ENCODE measurements at regions not wholly inside any gene's neighbourhood (a gene's known extent, or its start where the extent isn't known, plus 50 kb on each side); places are given as distances from the start of the nearest gene placed in this dataset.

DNA sequence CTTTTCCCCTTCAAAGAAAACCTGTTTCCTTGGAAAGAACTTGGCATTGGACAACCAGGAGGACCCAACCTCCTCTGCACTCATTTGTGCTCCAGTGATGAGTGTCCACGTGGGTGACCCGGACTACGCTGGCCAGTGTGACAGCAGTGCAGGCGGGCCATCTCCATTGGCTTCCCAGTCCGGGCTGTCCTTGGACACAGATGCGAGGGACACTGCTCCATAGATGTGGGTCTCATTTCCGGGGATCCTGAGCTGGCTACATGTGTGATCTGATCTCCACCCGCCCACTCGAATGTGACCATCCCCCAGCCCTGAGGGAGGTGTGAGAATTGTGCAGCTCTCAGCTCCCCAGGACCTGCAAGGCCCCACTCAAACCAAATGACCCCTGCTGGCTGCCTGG is 836.6 kb upstream of the TMEM132C start:
- no peaks in the 10 kb centered on the region for H3K4me1 ChIP-seq (ENCODE audit: control insufficient read depth in 1 of 2, insufficient read depth in 2 of 2, low read length in 2 of 2)
- H3K9me3 ChIP-seq (ENCODE audit: control insufficient read depth in 1 of 2, low read length in 2 of 2) = no peaks in the 10 kb centered on the region
- no peak overlapping the region for H3K4me3 ChIP-seq (ENCODE audit: low read depth in 1 of 2, low read length in 2 of 2)
- no peaks in the 10 kb centered on the region for H3K27me3 ChIP-seq (ENCODE audit: low read depth, low read length)
- H3K27ac ChIP-seq (ENCODE audit: low read length) = no peak overlapping the region
- H3K36me3 ChIP-seq (ENCODE audit: control insufficient read depth in 1 of 2, insufficient read depth in 2 of 2, low read length in 2 of 2) = no peaks in the 10 kb centered on the region

DNA sequence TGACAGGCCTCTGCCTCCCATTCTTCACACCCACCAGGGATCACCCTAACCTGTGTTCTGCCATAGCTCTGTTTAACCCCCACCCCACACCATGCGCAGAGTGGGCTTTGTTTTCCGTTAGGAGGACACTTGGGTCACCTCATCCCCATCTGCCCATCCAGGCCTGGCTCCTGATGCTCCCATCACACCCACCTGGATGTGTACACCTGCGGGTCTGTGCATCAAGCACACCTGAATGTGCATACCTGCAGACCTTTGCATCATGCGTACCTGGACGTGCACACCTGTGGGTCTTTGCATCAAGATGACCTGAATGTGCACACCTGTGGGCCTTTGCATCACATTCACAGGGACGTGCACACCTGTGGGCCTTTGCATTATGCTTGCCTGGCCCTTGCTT is 835.8 kb upstream of the TMEM132C start:
- Histone ChIP-seq H3K27me3 (ENCODE audit: low read depth, low read length) (no peaks in the 10 kb centered on the region), H3K4me1 (ENCODE audit: control insufficient read depth in 1 of 2, insufficient read depth in 2 of 2, low read length in 2 of 2) (no peaks in the 10 kb centered on the region), H3K4me3 (ENCODE audit: low read depth in 1 of 2, low read length in 2 of 2) (no peak overlapping the region), H3K27ac (ENCODE audit: low read length) (no peak overlapping the region), H3K36me3 (ENCODE audit: control insufficient read depth in 1 of 2, insufficient read depth in 2 of 2, low read length in 2 of 2) (no peaks in the 10 kb centered on the region), H3K9me3 (ENCODE audit: control insufficient read depth in 1 of 2, low read length in 2 of 2) (no peaks in the 10 kb centered on the region)

DNA sequence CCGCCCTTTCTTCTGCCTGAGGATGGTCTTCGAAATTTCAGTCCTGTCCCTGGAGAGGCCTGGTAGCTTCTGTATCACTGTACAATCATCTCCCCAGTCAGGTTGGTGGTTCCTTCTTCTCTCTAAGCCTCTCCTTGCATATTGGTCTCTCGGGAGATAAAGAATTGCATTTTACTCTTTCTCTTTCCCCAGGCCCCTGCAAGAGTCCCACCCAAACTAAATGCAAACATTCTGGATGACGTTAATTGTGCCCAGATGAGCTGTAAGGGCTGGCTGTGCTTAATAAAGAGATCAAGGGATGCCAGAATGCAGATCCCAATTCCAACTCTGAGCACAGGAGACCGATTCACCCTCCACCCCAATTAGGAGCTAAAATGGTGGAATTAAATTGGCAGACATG is 835.4 kb upstream of the TMEM132C start:
- no peaks in the 10 kb centered on the region for H3K27me3 ChIP-seq (ENCODE audit: low read depth, low read length)

DNA sequence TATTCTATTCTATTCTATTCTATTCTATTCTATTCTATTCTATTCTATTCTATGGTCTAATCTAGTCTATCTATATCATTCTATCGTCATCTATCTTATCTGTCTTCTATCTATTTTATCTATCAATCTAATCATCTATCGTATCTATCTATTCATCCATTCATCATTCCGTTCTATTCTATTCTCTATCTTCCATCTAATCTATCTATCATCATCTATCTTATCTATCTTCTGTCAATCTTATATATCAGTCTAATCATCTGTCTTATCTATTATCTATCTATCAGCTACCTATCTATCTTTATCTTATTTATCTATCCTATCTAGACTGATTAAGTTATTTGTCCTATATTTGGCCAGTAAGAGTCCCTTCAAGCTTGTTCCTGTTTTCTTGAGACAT is 831.5 kb upstream of the TMEM132C start:
- H3K9me3 ChIP-seq (ENCODE audit: control insufficient read depth in 1 of 2, low read length in 2 of 2) = peaks cover 0 to 13% of the 10 kb centered on the region in 2 donors
- H3K27ac ChIP-seq (ENCODE audit: low read length) = no peak overlapping the region
- peaks cover 0 to 3% of the 10 kb centered on the region in 2 donors for H3K36me3 ChIP-seq (ENCODE audit: control insufficient read depth in 1 of 2, insufficient read depth in 2 of 2, low read length in 2 of 2)
- no peak overlapping the region for H3K4me3 ChIP-seq (ENCODE audit: low read depth in 1 of 2, low read length in 2 of 2)
- no peaks in the 10 kb centered on the region for H3K27me3 ChIP-seq (ENCODE audit: low read depth, low read length)
- no peaks in the 10 kb centered on the region for H3K4me1 ChIP-seq (ENCODE audit: control insufficient read depth in 1 of 2, insufficient read depth in 2 of 2, low read length in 2 of 2)

More for the DNA sequence above, 835.4 kb upstream of the TMEM132C start:
- Histone ChIP-seq H3K27ac (ENCODE audit: low read length) (no peak overlapping the region), H3K9me3 (ENCODE audit: control insufficient read depth in 1 of 2, low read length in 2 of 2) (no peaks in the 10 kb centered on the region), H3K4me3 (ENCODE audit: low read depth in 1 of 2, low read length in 2 of 2) (no peak overlapping the region), H3K36me3 (ENCODE audit: control insufficient read depth in 1 of 2, insufficient read depth in 2 of 2, low read length in 2 of 2) (no peaks in the 10 kb centered on the region), H3K4me1 (ENCODE audit: control insufficient read depth in 1 of 2, insufficient read depth in 2 of 2, low read length in 2 of 2) (no peaks in the 10 kb centered on the region)

DNA sequence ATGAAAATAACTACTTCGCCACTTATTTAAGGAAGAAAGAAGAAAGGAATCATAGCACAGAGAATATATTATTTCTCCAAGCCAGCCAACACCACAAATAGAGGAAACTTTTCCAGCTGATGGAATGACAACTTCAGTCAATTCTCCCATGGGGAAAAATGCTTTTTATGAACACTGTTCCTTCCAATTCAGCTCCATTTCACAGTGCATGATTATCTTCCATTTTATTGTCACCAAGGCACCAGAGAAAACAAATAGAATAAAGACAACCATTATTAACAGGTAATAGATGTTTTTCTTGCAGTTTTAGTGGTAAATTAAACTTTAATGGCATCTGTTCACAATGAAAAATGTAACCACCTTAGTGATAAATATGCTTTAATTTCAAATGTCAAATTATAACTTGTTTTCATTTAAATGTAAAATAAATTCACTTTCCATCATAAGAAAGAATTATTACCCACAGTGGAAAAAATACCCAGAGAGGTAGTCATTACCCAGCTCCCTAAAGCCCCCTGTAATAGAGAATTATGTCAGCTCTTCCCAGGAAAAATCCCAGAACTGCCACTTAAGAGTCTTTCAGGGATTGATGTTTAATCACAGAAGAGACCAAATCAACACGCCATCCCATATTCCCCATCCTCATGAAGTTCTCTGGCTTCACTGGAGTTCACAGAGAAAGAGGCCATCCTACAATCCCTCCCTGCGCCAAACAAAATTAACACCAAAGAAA is 828.3 kb upstream of the TMEM132C start:
- peaks cover 0 to 13% of the 10 kb centered on the region in 2 donors for H3K9me3 ChIP-seq (ENCODE audit: control insufficient read depth in 1 of 2, low read length in 2 of 2)
- H3K36me3 ChIP-seq (ENCODE audit: control insufficient read depth in 1 of 2, insufficient read depth in 2 of 2, low read length in 2 of 2) = peaks cover 0 to 3% of the 10 kb centered on the region in 2 donors
- no peak overlapping the region for H3K4me3 ChIP-seq (ENCODE audit: low read depth in 1 of 2, low read length in 2 of 2)
- no peak overlapping the region for H3K27ac ChIP-seq (ENCODE audit: low read length)
- no peaks in the 10 kb centered on the region for H3K4me1 ChIP-seq (ENCODE audit: control insufficient read depth in 1 of 2, insufficient read depth in 2 of 2, low read length in 2 of 2)
- no peaks in the 10 kb centered on the region for H3K27me3 ChIP-seq (ENCODE audit: low read depth, low read length)

DNA sequence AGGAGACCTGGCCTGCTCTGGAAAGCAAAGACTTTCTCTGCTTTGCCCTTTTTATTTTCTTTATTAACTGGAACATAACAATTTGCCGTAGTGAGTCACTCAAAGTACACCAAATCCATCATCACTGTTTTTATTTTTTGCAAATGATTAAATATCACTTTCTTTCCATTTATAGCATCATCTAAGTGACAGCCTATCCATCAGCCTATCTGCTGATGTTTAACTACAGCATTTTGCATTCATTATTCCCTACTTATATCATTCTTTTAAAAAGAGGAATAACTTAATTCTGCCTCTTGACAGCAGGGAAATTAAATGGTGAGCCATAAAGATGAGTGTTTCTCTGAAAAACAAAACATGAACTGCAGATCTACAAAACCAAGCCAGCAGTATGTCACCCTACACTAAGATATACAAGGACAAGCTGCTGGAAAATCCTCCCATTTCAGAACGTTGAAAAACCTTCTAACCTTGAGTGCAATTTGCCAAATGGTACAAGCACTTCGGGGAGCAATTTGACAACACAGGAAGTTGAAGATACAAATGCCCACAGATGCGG is 821.3 kb upstream of the TMEM132C start:
- Histone ChIP-seq H3K27me3 (ENCODE audit: low read depth, low read length) (no peaks in the 10 kb centered on the region), H3K4me1 (ENCODE audit: control insufficient read depth in 1 of 2, insufficient read depth in 2 of 2, low read length in 2 of 2) (no peaks in the 10 kb centered on the region), H3K36me3 (ENCODE audit: control insufficient read depth in 1 of 2, insufficient read depth in 2 of 2, low read length in 2 of 2) (no peaks in the 10 kb centered on the region), H3K27ac (ENCODE audit: low read length) (no peak overlapping the region), H3K4me3 (ENCODE audit: low read depth in 1 of 2, low read length in 2 of 2) (no peak overlapping the region), H3K9me3 (ENCODE audit: control insufficient read depth in 1 of 2, low read length in 2 of 2) (no peaks in the 10 kb centered on the region)

DNA sequence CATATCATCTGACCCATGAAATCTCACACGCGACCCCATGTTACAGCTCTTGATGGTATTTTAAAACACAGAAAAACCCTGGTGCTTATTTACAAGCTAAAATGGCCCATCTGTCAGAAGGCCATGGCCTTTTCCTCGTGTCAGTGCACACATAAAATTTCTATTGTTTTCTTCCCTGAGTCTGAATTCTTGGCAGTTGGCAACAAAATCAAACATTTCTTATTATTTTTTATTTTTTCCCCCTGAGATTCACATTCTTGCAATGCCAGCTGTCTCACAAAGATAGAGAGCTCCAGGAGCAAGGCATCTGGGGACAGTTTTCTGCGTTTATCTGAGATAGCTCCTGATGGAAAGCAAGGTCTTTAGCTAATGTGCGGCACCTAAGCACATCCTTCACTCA is 818.1 kb upstream of the TMEM132C start:
- Histone ChIP-seq H3K36me3 (ENCODE audit: control insufficient read depth in 1 of 2, insufficient read depth in 2 of 2, low read length in 2 of 2) (no peaks in the 10 kb centered on the region), H3K9me3 (ENCODE audit: control insufficient read depth in 1 of 2, low read length in 2 of 2) (no peaks in the 10 kb centered on the region), H3K27me3 (ENCODE audit: low read depth, low read length) (no peaks in the 10 kb centered on the region), H3K4me3 (ENCODE audit: low read depth in 1 of 2, low read length in 2 of 2) (no peak overlapping the region), H3K27ac (ENCODE audit: low read length) (no peak overlapping the region), H3K4me1 (ENCODE audit: control insufficient read depth in 1 of 2, insufficient read depth in 2 of 2, low read length in 2 of 2) (no peaks in the 10 kb centered on the region)

DNA sequence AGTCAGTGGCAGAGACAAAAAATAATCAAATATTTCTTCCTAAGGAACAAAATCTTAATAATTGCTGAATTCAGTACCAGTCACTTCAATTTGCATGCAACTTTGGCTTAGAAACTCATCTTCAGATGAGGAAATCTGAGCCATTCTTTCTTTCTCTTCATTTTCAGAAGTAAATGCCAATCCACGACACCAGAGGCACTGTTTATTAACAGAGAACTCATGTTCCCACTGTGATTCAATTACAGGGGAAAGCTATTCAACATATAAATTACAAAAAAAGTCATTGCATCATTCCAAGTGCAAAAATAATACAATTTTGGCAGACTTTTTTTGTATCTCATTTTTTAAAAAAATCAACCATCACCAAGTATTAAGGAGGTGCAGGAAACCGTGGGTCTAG is 816.1 kb upstream of the TMEM132C start:
- Histone ChIP-seq H3K4me1 (ENCODE audit: control insufficient read depth in 1 of 2, insufficient read depth in 2 of 2, low read length in 2 of 2) (peaks cover 0 to 9% of the 10 kb centered on the region in 2 donors), H3K27me3 (ENCODE audit: low read depth, low read length) (peaks cover 5% of the 10 kb centered on the region), H3K9me3 (ENCODE audit: control insufficient read depth in 1 of 2, low read length in 2 of 2) (no peaks in the 10 kb centered on the region), H3K36me3 (ENCODE audit: control insufficient read depth in 1 of 2, insufficient read depth in 2 of 2, low read length in 2 of 2) (no peaks in the 10 kb centered on the region), H3K27ac (ENCODE audit: low read length) (no peak overlapping the region), H3K4me3 (ENCODE audit: low read depth in 1 of 2, low read length in 2 of 2) (no peak overlapping the region)

DNA sequence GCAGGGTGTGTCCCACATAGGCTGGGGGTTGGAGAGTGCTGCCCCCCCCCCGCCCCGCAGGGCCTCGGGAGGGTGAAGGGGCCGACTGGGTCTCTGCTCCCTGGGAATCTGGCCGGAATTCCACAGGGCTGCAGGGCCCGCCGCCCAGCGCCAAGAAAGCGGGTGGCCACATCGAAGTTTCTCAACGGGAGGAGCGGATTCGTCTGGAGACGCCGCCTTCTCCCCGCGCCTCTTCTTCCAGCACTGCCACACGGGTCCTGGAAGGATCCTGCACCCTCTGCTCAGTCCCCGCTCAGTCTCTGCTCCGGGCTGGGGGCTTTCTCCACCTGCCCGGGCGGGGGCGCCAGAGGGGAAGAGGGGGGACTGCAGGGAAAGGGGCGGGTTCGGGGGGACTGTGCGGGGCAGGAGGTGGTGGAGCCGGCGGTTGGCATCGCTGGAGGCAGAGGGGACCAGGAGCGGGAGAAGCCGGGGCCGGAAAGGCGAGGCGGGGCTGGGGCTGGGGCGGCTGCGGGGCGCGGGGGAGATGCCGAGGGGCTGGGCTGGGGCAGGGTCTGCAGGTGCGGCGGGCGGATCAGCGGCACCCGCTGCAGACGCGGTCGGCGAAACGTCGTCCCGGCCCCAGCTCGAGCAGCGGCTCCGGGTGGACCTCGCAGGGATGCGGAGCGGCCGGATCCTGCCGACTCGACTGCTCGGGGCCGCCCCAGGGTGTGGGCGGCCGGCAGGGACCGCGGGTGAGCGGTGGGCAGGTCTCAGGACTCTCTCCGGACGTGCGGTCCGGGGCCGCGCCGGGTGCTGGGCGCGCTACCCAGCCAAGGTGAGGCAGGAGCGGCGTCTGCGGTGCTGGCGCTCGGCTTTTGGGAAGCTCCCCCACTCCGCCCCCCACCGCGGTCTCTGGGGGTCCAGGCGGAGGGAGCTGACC is 811.4 kb upstream of the TMEM132C start:
- Histone ChIP-seq H3K27ac (ENCODE audit: low read length) (no peak overlapping the region), H3K27me3 (ENCODE audit: low read depth, low read length) (peaks cover 9% of the 10 kb centered on the region), H3K4me3 (ENCODE audit: low read depth in 1 of 2, low read length in 2 of 2) (peak overlapping the region in 1 of 2 donors; percentile 46), H3K9me3 (ENCODE audit: control insufficient read depth in 1 of 2, low read length in 2 of 2) (no peaks in the 10 kb centered on the region), H3K36me3 (ENCODE audit: control insufficient read depth in 1 of 2, insufficient read depth in 2 of 2, low read length in 2 of 2) (no peaks in the 10 kb centered on the region), H3K4me1 (ENCODE audit: control insufficient read depth in 1 of 2, insufficient read depth in 2 of 2, low read length in 2 of 2) (peaks cover 0 to 12% of the 10 kb centered on the region in 2 donors)

DNA sequence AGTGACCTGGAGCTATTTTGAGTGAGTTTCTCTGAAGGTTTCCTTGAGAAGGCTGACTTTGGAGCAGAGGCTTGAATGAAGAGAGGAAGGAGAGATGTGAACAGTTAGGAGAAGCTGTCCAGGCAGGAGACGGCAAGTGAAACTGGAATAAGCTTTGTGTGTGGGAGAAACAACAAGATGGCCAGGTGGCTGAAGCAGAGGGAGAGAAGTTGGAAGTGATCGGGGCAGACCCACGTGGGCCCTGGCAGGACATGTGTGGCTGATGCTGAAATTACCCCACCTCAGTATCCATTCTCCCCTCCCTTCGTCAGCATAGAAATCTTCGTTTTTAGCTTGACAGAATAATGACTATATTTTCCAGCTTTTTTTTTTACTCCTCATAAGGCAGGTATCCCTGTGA is 809.2 kb upstream of the TMEM132C start:
- H3K36me3 ChIP-seq (ENCODE audit: control insufficient read depth in 1 of 2, insufficient read depth in 2 of 2, low read length in 2 of 2) = no peaks in the 10 kb centered on the region
- peaks cover 0 to 12% of the 10 kb centered on the region in 2 donors for H3K4me1 ChIP-seq (ENCODE audit: control insufficient read depth in 1 of 2, insufficient read depth in 2 of 2, low read length in 2 of 2)
- H3K4me3 ChIP-seq (ENCODE audit: low read depth in 1 of 2, low read length in 2 of 2) = no peak overlapping the region
- no peaks in the 10 kb centered on the region for H3K9me3 ChIP-seq (ENCODE audit: control insufficient read depth in 1 of 2, low read length in 2 of 2)
- peaks cover 9% of the 10 kb centered on the region for H3K27me3 ChIP-seq (ENCODE audit: low read depth, low read length)
- H3K27ac ChIP-seq (ENCODE audit: low read length) = no peak overlapping the region

DNA sequence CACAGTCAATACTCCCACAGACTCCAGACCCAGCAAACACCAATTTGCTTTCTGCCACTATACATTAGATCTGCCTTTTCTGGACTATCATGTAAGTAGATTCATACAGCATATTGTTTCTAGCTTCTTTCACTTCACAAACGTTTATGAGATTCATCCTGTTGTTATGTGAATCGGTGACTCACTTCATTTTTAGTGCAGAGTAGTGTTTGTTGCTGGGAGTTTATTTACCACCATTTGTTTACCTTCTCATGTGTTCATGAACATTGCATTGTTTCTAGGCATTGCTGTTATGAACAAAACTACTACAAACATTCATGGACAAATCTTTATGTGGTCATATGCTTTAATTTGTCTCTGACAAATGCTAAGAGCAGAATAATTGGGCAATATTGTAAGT is 807.8 kb upstream of the TMEM132C start:
- Histone ChIP-seq H3K4me3 (ENCODE audit: low read depth in 1 of 2, low read length in 2 of 2) (no peak overlapping the region), H3K9me3 (ENCODE audit: control insufficient read depth in 1 of 2, low read length in 2 of 2) (no peaks in the 10 kb centered on the region), H3K4me1 (ENCODE audit: control insufficient read depth in 1 of 2, insufficient read depth in 2 of 2, low read length in 2 of 2) (peaks cover 0 to 12% of the 10 kb centered on the region in 2 donors), H3K27ac (ENCODE audit: low read length) (no peak overlapping the region), H3K36me3 (ENCODE audit: control insufficient read depth in 1 of 2, insufficient read depth in 2 of 2, low read length in 2 of 2) (no peaks in the 10 kb centered on the region), H3K27me3 (ENCODE audit: low read depth, low read length) (peaks cover 9% of the 10 kb centered on the region)

All from muscle layer of duodenum (tissue), 2 donors.